ENCODE measurements at regions not wholly inside any gene's neighbourhood (a gene's known extent, or its start where the extent isn't known, plus 50 kb on each side); places are given as distances from the start of the nearest gene placed in this dataset.

GRCh38 chr7:25913598-25914224, 238.3 kb upstream of the NFE2L3 start:
- no peak for ATAC-seq
- 69% methylated on average over 6 of the region's 6 CpGs for WGBS (ENCODE audit: insufficient coverage, low coverage, low lambda C conversion rate, missing lambda C conversion rate)
- no peak for TF ChIP-seq POLR2A (IDR thresholded peaks at IDR 0.05)
- no peak for TF ChIP-seq CTCF (IDR thresholded peaks at IDR 0.05)

GRCh38 chr7:25918731-25919130, 233.3 kb upstream of the NFE2L3 start:
- 100% methylated on average over 1 of the region's 1 CpG for WGBS (ENCODE audit: insufficient coverage, low coverage, low lambda C conversion rate, missing lambda C conversion rate)
- no peaks in the 10 kb centered on the region for H3K36me3 ChIP-seq
- intact Hi-C loops (cut with DNase I): no loop called here
- no peaks in the 10 kb centered on the region for H3K27me3 ChIP-seq
- H3K9me3 ChIP-seq: peaks cover 0 to 4% (median 0%) of the 10 kb centered on the region in 4 donors
- ATAC-seq (no peak), DNase-seq (no peak)
- H3K4me3 ChIP-seq: no peak overlapping the region
- H3K4me1 ChIP-seq: no peaks in the 10 kb centered on the region
- no peak overlapping the region for H3K27ac ChIP-seq
- TF ChIP-seq CTCF (IDR thresholded peaks at IDR 0.05) (no peak), POLR2A (IDR thresholded peaks at IDR 0.05) (no peak)

More at GRCh38 chr7:25913598-25914224, 238.3 kb upstream of the NFE2L3 start:
- DNase-seq: no peak
- no peaks in the 10 kb centered on the region for H3K4me1 ChIP-seq
- H3K27ac ChIP-seq: no peak overlapping the region
- no peaks in the 10 kb centered on the region for H3K36me3 ChIP-seq
- intact Hi-C loops (cut with DNase I): no loop called here
- no peak overlapping the region for H3K4me3 ChIP-seq
- no peaks in the 10 kb centered on the region for H3K27me3 ChIP-seq
- peaks cover 0 to 4% (median 0%) of the 10 kb centered on the region in 4 donors for H3K9me3 ChIP-seq

- no peaks in the 10 kb centered on the region for H3K4me1 ChIP-seq
- H3K27me3 ChIP-seq: no peaks in the 10 kb centered on the region
- no peaks in the 10 kb centered on the region for H3K36me3 ChIP-seq
- TF ChIP-seq POLR2A (IDR thresholded peaks at IDR 0.05) (no peak), CTCF (IDR thresholded peaks at IDR 0.05) (no peak)
- ATAC-seq: no peak
- intact Hi-C loops (cut with DNase I): no loop called here
- no peak overlapping the region for H3K4me3 ChIP-seq
- no peak for DNase-seq
- WGBS (ENCODE audit: insufficient coverage, low coverage, low lambda C conversion rate, missing lambda C conversion rate): 55% methylated on average over 3 of the region's 3 CpGs
- peaks cover 0 to 4% (median 0%) of the 10 kb centered on the region in 4 donors for H3K9me3 ChIP-seq
- H3K27ac ChIP-seq: no peak overlapping the region
Measured at GRCh38 chr7:25922296-25922695, 229.7 kb upstream of the NFE2L3 start.

GRCh38 chr7:25923741-25924460, 228.1 kb upstream of the NFE2L3 start:
- no peaks in the 10 kb centered on the region for H3K36me3 ChIP-seq
- H3K27me3 ChIP-seq: no peaks in the 10 kb centered on the region
- ATAC-seq (no peak), DNase-seq (no peak)
- H3K27ac ChIP-seq: no peak overlapping the region
- H3K4me3 ChIP-seq: no peak overlapping the region
- TF ChIP-seq POLR2A (IDR thresholded peaks at IDR 0.05) (no peak), CTCF (IDR thresholded peaks at IDR 0.05) (no peak)
- no peaks in the 10 kb centered on the region for H3K9me3 ChIP-seq
- H3K4me1 ChIP-seq: no peaks in the 10 kb centered on the region
- WGBS (ENCODE audit: insufficient coverage, low coverage, low lambda C conversion rate, missing lambda C conversion rate): 36% methylated on average over 1 of the region's 1 CpG
- intact Hi-C loops (cut with DNase I): no loop called here
